ENCODE measurements at regions not wholly inside any gene's neighbourhood (a gene's known extent, or its start where the extent isn't known, plus 50 kb on each side); places are given as distances from the start of the nearest gene placed in this dataset.
"Not testable (repeated sequence)": the region's sequence is repeated elsewhere in the genome, so short reads cannot be mapped to it uniquely, and the experiment has no call there.

GRCh38 chr9:28951945-28952344 lies 1378.7 kb upstream of the C9orf72 start:
- DNase-seq, result no peak

GRCh38 chr9:28956116-28956880 lies 1383.0 kb upstream of the C9orf72 start:
- peak; percentile 26 for DNase-seq

GRCh38 chr9:28960602-28961001 lies 1387.3 kb upstream of the C9orf72 start:
- DNase-seq, result no peak

GRCh38 chr9:28961623-28962022 lies 1388.3 kb upstream of the C9orf72 start:
- no peak for DNase-seq

GRCh38 chr9:28967226-28967625 lies 1393.9 kb upstream of the C9orf72 start:
- DNase-seq, result no peak

GRCh38 chr9:28970241-28970654 lies 1397.0 kb upstream of the C9orf72 start:
- no peak for DNase-seq

GRCh38 chr9:28971881-28972280 lies 1398.6 kb upstream of the C9orf72 start:
- no peak for DNase-seq

- no peak for DNase-seq
These were observed 1403.0 kb upstream of the C9orf72 start for GRCh38 chr9:28976250-28976649.

- no peak for DNase-seq
These were observed 1403.4 kb upstream of the C9orf72 start for GRCh38 chr9:28976684-28977083.

GRCh38 chr9:28981129-28981528 lies 1407.8 kb upstream of the C9orf72 start:
- DNase-seq, result no peak

- no peak for DNase-seq
These were observed 1408.4 kb upstream of the C9orf72 start for GRCh38 chr9:28981711-28982110.

GRCh38 chr9:28984016-28984415 lies 1410.7 kb upstream of the C9orf72 start:
- DNase-seq, result no peak

GRCh38 chr9:28990009-28990408 lies 1416.7 kb upstream of the C9orf72 start:
- not testable (repeated sequence) for DNase-seq

GRCh38 chr9:28999057-28999456 lies 1425.8 kb upstream of the C9orf72 start:
- DNase-seq, result no peak

- DNase-seq, result no peak
These were observed 1426.5 kb upstream of the C9orf72 start for GRCh38 chr9:28999806-29000205.

- no peak for DNase-seq
These were observed 1427.7 kb upstream of the C9orf72 start for GRCh38 chr9:29001006-29001405.

- no peak for DNase-seq
These were observed 1431.7 kb upstream of the C9orf72 start for GRCh38 chr9:29004988-29005387.

GRCh38 chr9:29006628-29007027 lies 1433.3 kb upstream of the C9orf72 start:
- DNase-seq, result peak; percentile 27

- no peak for DNase-seq
These were observed 1439.6 kb upstream of the C9orf72 start for GRCh38 chr9:29012911-29013310.

- DNase-seq, result no peak
These were observed 1448.4 kb upstream of the C9orf72 start for GRCh38 chr9:29021632-29022031.

GRCh38 chr9:29038332-29038731 lies 1465.1 kb upstream of the C9orf72 start:
- DNase-seq, result no peak

GRCh38 chr9:29039258-29039657 lies 1466.0 kb upstream of the C9orf72 start:
- no peak for DNase-seq

- no peak for DNase-seq
These were observed 1469.8 kb upstream of the C9orf72 start for GRCh38 chr9:29043072-29043471.

GRCh38 chr9:29044959-29045358 lies 1471.7 kb upstream of the C9orf72 start:
- DNase-seq, result no peak

GRCh38 chr9:29060041-29060440 lies 1486.8 kb upstream of the C9orf72 start:
- no peak for DNase-seq

All from COR-L47 (cell line).